ENCODE measurements at regions not wholly inside any gene's neighbourhood (a gene's known extent, or its start where the extent isn't known, plus 50 kb on each side); places are given as distances from the start of the nearest gene placed in this dataset.

DNA sequence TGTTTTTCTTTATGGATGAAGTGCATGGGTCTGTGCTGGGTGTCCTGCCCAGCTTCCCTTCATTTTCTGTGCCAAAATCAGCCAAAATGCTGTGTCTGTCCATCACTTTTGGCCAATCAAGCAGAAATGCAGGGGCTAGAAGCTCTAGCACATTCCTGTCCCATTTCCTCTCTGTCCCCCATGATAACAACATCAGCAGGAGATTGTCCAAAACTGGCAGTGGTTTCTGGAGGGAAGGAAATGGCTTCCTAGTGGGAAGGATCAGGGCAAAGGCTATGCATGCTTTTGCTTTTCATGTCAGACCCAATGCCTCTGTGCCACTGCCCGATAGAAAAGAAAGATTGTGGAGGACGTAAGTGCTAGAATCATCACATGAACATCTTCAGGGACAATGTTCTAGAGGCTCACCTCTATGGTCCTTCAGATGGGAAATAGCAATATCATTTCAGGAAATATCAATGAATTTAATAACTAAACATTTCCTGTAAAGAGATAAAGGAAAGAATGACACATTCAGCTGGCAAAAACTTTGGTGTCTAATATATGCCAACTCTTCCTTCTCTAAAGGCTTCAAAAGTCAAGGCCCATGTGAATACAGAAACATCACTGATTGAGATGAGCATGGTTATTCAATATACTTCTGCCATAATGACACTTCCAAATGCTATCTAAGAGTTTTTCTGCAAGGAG is 107.5 kb downstream of the SETD4 start:
- no peaks in the 10 kb centered on the region for H3K36me3 ChIP-seq (replicated peaks in 1 of 2; ENCODE audit: control insufficient read depth in 1 of 2, insufficient read depth in 2 of 2, low read length in 2 of 2)
- TF ChIP-seq ARNTL (CRISPR knock-in tag; IDR thresholded peaks at IDR 0.05) = no peak
- TF ChIP-seq NKX3-1 (CRISPR knock-in tag; IDR thresholded peaks at IDR 0.05) = no peak
- no peak for TF ChIP-seq ZNF619 (CRISPR knock-in tag; IDR thresholded peaks at IDR 0.05)
- TF ChIP-seq ZNF33A (CRISPR knock-in tag; IDR thresholded peaks at IDR 0.05; ENCODE audit: borderline replicate concordance) = no peak
- TF ChIP-seq, protein P1, sequence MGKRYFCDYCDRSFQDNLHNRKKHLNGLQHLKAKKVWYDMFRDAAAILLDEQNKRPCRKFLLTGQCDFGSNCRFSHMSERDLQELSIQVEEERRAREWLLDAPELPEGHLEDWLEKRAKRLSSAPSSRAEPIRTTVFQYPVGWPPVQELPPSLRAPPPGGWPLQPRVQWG (CRISPR knock-in tag; IDR thresholded peaks at IDR 0.05; ENCODE audit: borderline replicate concordance, low read depth) = no peak
- no peak for TF ChIP-seq MIER3 (CRISPR knock-in tag; IDR thresholded peaks at IDR 0.05; ENCODE audit: borderline replicate concordance)
- TF ChIP-seq, protein P2, sequence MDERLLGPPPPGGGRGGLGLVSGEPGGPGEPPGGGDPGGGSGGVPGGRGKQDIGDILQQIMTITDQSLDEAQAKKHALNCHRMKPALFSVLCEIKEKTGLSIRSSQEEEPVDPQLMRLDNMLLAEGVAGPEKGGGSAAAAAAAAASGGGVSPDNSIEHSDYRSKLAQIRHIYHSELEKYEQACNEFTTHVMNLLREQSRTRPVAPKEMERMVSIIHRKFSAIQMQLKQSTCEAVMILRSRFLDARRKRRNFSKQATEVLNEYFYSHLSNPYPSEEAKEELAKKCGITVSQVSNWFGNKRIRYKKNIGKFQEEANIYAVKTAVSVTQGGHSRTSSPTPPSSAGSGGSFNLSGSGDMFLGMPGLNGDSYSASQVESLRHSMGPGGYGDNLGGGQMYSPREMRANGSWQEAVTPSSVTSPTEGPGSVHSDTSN (CRISPR knock-in tag; IDR thresholded peaks at IDR 0.05) = no peak
- no peak for TF ChIP-seq SETDB1 (CRISPR knock-in tag; IDR thresholded peaks at IDR 0.05; ENCODE audit: borderline replicate concordance)
- no peak for TF ChIP-seq U2AF2 (IDR thresholded peaks at IDR 0.05; ENCODE audit: low read depth, low read length)
- TF ChIP-seq, protein P3, sequence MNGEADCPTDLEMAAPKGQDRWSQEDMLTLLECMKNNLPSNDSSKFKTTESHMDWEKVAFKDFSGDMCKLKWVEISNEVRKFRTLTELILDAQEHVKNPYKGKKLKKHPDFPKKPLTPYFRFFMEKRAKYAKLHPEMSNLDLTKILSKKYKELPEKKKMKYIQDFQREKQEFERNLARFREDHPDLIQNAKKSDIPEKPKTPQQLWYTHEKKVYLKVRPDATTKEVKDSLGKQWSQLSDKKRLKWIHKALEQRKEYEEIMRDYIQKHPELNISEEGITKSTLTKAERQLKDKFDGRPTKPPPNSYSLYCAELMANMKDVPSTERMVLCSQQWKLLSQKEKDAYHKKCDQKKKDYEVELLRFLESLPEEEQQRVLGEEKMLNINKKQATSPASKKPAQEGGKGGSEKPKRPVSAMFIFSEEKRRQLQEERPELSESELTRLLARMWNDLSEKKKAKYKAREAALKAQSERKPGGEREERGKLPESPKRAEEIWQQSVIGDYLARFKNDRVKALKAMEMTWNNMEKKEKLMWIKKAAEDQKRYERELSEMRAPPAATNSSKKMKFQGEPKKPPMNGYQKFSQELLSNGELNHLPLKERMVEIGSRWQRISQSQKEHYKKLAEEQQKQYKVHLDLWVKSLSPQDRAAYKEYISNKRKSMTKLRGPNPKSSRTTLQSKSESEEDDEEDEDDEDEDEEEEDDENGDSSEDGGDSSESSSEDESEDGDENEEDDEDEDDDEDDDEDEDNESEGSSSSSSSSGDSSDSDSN (CRISPR knock-in tag; IDR thresholded peaks at IDR 0.05) = no peak
- no peak for TF ChIP-seq ZNF746 (CRISPR knock-in tag; IDR thresholded peaks at IDR 0.05)
- no peak for TF ChIP-seq ZNF614 (CRISPR knock-in tag; IDR thresholded peaks at IDR 0.05; ENCODE audit: borderline replicate concordance)
- TF ChIP-seq TBP (CRISPR knock-in tag; IDR thresholded peaks at IDR 0.05) = no peak
- H3K27me3 ChIP-seq (ENCODE audit: control insufficient read depth in 1 of 2, insufficient read depth in 2 of 2, low read length in 2 of 2) = no peaks in the 10 kb centered on the region
- POLR2A ChIA-PET = interaction anchor here (0.9 to 1.5 kb wide), 6 partner anchors 11 to 1157 kb away, joined by 3 to 5 read pairs (median 4); no protein-coding TSS in a partner anchor
- H3K4me1 ChIP-seq (ENCODE audit: insufficient read depth, low read length) = peaks cover 45% of the 10 kb centered on the region
- H3K9ac ChIP-seq (ENCODE audit: insufficient read depth, low read depth, low read length) = no peak overlapping the region
- H4K20me1 ChIP-seq (ENCODE audit: insufficient read depth, low read length) = no peaks in the 10 kb centered on the region
- H3K79me2 ChIP-seq (ENCODE audit: insufficient read depth, low read length) = no peaks in the 10 kb centered on the region
- no TSS peak for BruUV-seq (replicated peaks)
- intact Hi-C loops (cut with micrococcal nuclease; ENCODE audit: unreplicated experiment) = loop anchor here (5.0 kb wide), 1 partner anchor 35 kb away; no protein-coding TSS in a partner anchor
- no peak overlapping the region for H2AFZ ChIP-seq (ENCODE audit: low read length)
- in situ Hi-C loops (cut with HindIII; ENCODE audit: extremely low pct_ligation_motif_present, low pct_unique_long_range_greater_than_20kb) = no loop called here
- FAIRE-seq (no peak), DNase-seq (ENCODE audit: low spot score) (no peak), ATAC-seq (no peak)
- WGBS (ENCODE audit: low lambda C conversion rate) = 97% methylated on average over 2 of the region's 2 CpGs
- H3K4me2 ChIP-seq (ENCODE audit: low read depth, low read length) = no peak overlapping the region
- no peaks in the 10 kb centered on the region for H3K9me3 ChIP-seq (ENCODE audit: low read length)
- no peak overlapping the region for H3K4me3 ChIP-seq (replicated peaks in 1 of 3; ENCODE audit: insufficient read depth in 1 of 3, low read depth in 2 of 3, low read length in 3 of 3)
- CTCF ChIA-PET (ENCODE audit: low intra/inter-chr PET ratio, low total read pairs) = no interaction called here
- H3K27ac ChIP-seq (ENCODE audit: extremely low read length, insufficient read depth, low read length) = peak overlapping the region; percentile 51

Measured in HepG2 (cell line).